H1 (cell line): ENCODE measurements at regions not wholly inside any gene's neighbourhood (a gene's known extent, or its start where the extent isn't known, plus 50 kb on each side); places are given as distances from the start of the nearest gene placed in this dataset.

Source experiments
- CTCF ChIA-PET: fragments of 300-600 bp; sonication (Branson Sonifier 250); formaldehyde crosslinking; loops from one replicate; lab custom pipeline; 2021; ENCODE audit not compliant: partially characterized antibody; lab: Charles Lee
- POLR2A ChIA-PET: fragments of 300-600 bp; sonication (Branson Sonifier 250); formaldehyde crosslinking; loops from one replicate; lab custom pipeline; 2021; ENCODE audit warnings: inconsistent platforms; ENCODE audit not compliant: partially characterized antibody; lab: Charles Lee
- DNase-seq, 2 experiments: peaks; one replicate each; pipeline versions ENCODE4 v3.0.0 to v3.0.0-alpha.2; 2010 to 2022; ENCODE audit warnings: low spot score in 2 of 2, low read depth in 1 of 2, mixed read lengths in 1 of 2
- FAIRE-seq: peaks from 2 replicates; lab custom pipeline; 2011; peaks lifted over from hg19 to GRCh38; lab: Jason Lieb, UNC
- H2AFZ ChIP-seq: 2 replicates; pipeline ENCODE4 v1.8.1; 2012; ENCODE audit warnings: low read length, inconsistent platforms
- H2AK5ac ChIP-seq: 2 replicates; pipeline ENCODE4 v1.6.1; 2013; ENCODE audit warnings: low read depth, low read length
- H2BK120ac ChIP-seq: replicated peaks from 2 replicates; pipeline ENCODE3; 2013; ENCODE audit warnings: low read depth, low read length, inconsistent platforms
- H2BK12ac ChIP-seq: 2 replicates; pipeline ENCODE4 v1.6.1; 2013; ENCODE audit warnings: low read depth, low read length
- H2BK15ac ChIP-seq: 2 replicates; pipeline ENCODE4 v1.6.1; 2013; ENCODE audit warnings: low read length
- H2BK20ac ChIP-seq: 2 replicates; pipeline ENCODE4 v1.6.1; 2013; ENCODE audit warnings: low read length
- H2BK5ac ChIP-seq: 2 replicates; pipeline ENCODE4 v1.6.1; 2013; ENCODE audit warnings: low read depth, low read length
- H3K14ac ChIP-seq: 2 replicates; pipeline ENCODE4 v1.6.1; 2013; ENCODE audit warnings: inconsistent platforms; ENCODE audit not compliant: insufficient read length
- H3K18ac ChIP-seq: 2 replicates; pipeline ENCODE4 v1.6.1; 2013; ENCODE audit warnings: low read length; ENCODE audit errors: extremely low read depth
- H3K23ac ChIP-seq: 2 replicates; pipeline ENCODE4 v1.6.1; 2013; ENCODE audit warnings: inconsistent platforms; ENCODE audit not compliant: insufficient read length
- H3K23me2 ChIP-seq: 2 replicates; pipeline ENCODE4 v1.6.1; 2013; ENCODE audit warnings: low read depth, low read length
- H3K27ac ChIP-seq: 2 replicates; pipeline ENCODE4 v1.6.1; 2011; ENCODE audit warnings: low read depth, low read length, inconsistent platforms
- H3K27me3 ChIP-seq, 4 experiments: replicated peaks in 1 of 4; 1 replicate in 1 of 4; 2 replicates in 3 of 4; pipeline versions ENCODE4 v1.6.1 to v1.8.1; 2011 to 2013; ENCODE audit warnings: low read length in 3 of 4, mild to moderate bottlenecking in 3 of 4, inconsistent platforms in 2 of 4, mixed read lengths in 2 of 4, moderate library complexity in 1 of 4; ENCODE audit not compliant: control insufficient read depth in 3 of 4, insufficient read depth in 3 of 4; ENCODE audit errors: extremely low read depth in 1 of 4
- H3K36me3 ChIP-seq, 4 experiments: 2 replicates each; pipeline versions ENCODE4 v1.6.1 to v1.8.1; 2011 to 2013; ENCODE audit warnings: mild to moderate bottlenecking in 4 of 4, low read length in 3 of 4, moderate library complexity in 2 of 4, control low read depth in 1 of 4, inconsistent platforms in 1 of 4; ENCODE audit not compliant: insufficient read depth in 4 of 4, control insufficient read depth in 2 of 4
- H3K4ac ChIP-seq: replicated peaks from 2 replicates; pipeline ENCODE3; 2013; ENCODE audit warnings: low read length, low read depth, mixed read lengths, inconsistent platforms; ENCODE audit not compliant: insufficient read length
- H3K4me1 ChIP-seq, 4 experiments: replicated peaks in 1 of 4; 1 replicate in 1 of 4; 2 replicates in 3 of 4; pipeline versions ENCODE4 v1.6.1 to v1.8.1; 2011 to 2013; ENCODE audit warnings: low read length in 3 of 4, inconsistent platforms in 2 of 4, mixed read lengths in 1 of 4; ENCODE audit not compliant: insufficient read depth in 4 of 4, control insufficient read depth in 3 of 4
- H3K4me2 ChIP-seq, 2 experiments: 2 replicates each; pipeline versions ENCODE4 v1.6.1 to v1.8.1; 2011 to 2013; ENCODE audit warnings: low read depth in 2 of 2, low read length in 2 of 2, control low read depth in 1 of 2, inconsistent platforms in 1 of 2, mild to moderate bottlenecking in 1 of 2; ENCODE audit not compliant: insufficient read depth in 1 of 2
- H3K4me3 ChIP-seq, 4 experiments: fragments of 200-600, 300-600 bp in 1 of 4; sonication (generic), shearing (Covaris generic), sonication (Bioruptor Twin) in 1 of 4; 2 replicates each; pipeline versions ENCODE4 v1.5.1 to v1.8.1; 2011 to 2016; ENCODE audit warnings: low read length in 4 of 4, low read depth in 3 of 4, control low read depth in 2 of 4, inconsistent platforms in 2 of 4, mild to moderate bottlenecking in 2 of 4, mixed read lengths in 1 of 4, moderate library complexity in 1 of 4; ENCODE audit not compliant: insufficient read depth in 2 of 4; ENCODE audit errors: extremely low read depth in 1 of 4
- H3K56ac ChIP-seq: replicated peaks from 2 replicates; pipeline ENCODE3; 2013; ENCODE audit warnings: low read depth, mild to moderate bottlenecking, mixed read lengths, low read length, inconsistent platforms; ENCODE audit not compliant: insufficient read length
- H3K79me1 ChIP-seq: 2 replicates; pipeline ENCODE4 v1.6.1; 2013; ENCODE audit warnings: low read depth, low read length, control low read depth
- H3K79me2 ChIP-seq, 2 experiments: 2 replicates each; pipeline versions ENCODE4 v1.6.1 to v1.8.1; 2012 to 2013; ENCODE audit warnings: low read length in 2 of 2, mild to moderate bottlenecking in 2 of 2, inconsistent platforms in 1 of 2; ENCODE audit not compliant: insufficient read depth in 2 of 2, control insufficient read depth in 1 of 2
- H3K9ac ChIP-seq, 4 experiments: replicated peaks in 1 of 4; 1 replicate in 1 of 4; 2 replicates in 3 of 4; pipeline versions ENCODE4 v1.6.1 to v1.8.1; 2011 to 2013; ENCODE audit warnings: low read depth in 3 of 4, low read length in 3 of 4, control low read depth in 2 of 4, mild to moderate bottlenecking in 2 of 4, moderate library complexity in 2 of 4, inconsistent platforms in 1 of 4; ENCODE audit errors: extremely low read depth in 1 of 4
- H3K9me3 ChIP-seq, 2 experiments: 2 replicates each; pipeline versions ENCODE4 v1.6.1 to v1.8.1; 2012 to 2013; ENCODE audit warnings: mild to moderate bottlenecking in 2 of 2, moderate library complexity in 2 of 2, control low read depth in 1 of 2, inconsistent platforms in 1 of 2, low read depth in 1 of 2, low read length in 1 of 2, mixed read lengths in 1 of 2; ENCODE audit not compliant: insufficient read depth in 2 of 2
- H4K20me1 ChIP-seq, 2 experiments: replicated peaks in 1 of 2; 2 replicates each; pipeline versions ENCODE3 to v1.8.1; 2011 to 2013; ENCODE audit warnings: inconsistent platforms in 2 of 2, low read length in 2 of 2, mild to moderate bottlenecking in 1 of 2; ENCODE audit not compliant: insufficient read depth in 2 of 2, control insufficient read depth in 1 of 2
- H4K5ac ChIP-seq: 2 replicates; pipeline ENCODE4 v1.6.1; 2013; ENCODE audit warnings: low read length, low read depth, mixed read lengths, inconsistent platforms; ENCODE audit not compliant: insufficient read length
- H4K8ac ChIP-seq: 2 replicates; pipeline ENCODE4 v1.8.0; 2013; ENCODE audit warnings: mild to moderate bottlenecking, moderate library complexity, low read length, inconsistent platforms; ENCODE audit not compliant: insufficient read depth; ENCODE audit errors: extremely low read depth
- H4K91ac ChIP-seq: replicated peaks from 2 replicates; pipeline ENCODE3; 2013; ENCODE audit warnings: low read length, mixed read lengths, inconsistent platforms; ENCODE audit not compliant: insufficient read length
- BCL11A ChIP-seq, 2 experiments: IDR thresholded peaks; one replicate each; pipeline ENCODE4 v1.6.1; 2011; ENCODE audit warnings: low read depth in 2 of 2, low read length in 2 of 2, mild to moderate bottlenecking in 2 of 2
- CEBPB ChIP-seq: IDR thresholded peaks from 2 replicates; pipeline ENCODE4 v1.6.1; 2012; ENCODE audit warnings: low read depth, low read length
- EGR1 ChIP-seq: IDR thresholded peaks from 2 replicates; pipeline ENCODE4 v1.6.1; 2011; ENCODE audit warnings: low read depth, low read length, borderline replicate concordance
- HDAC2 ChIP-seq, 2 experiments: fragments of 300-600 bp in 1 of 2; sonication (generic) in 1 of 2; IDR thresholded peaks; 2 replicates each; pipeline ENCODE4 v1.6.1; 2011 to 2012; ENCODE audit warnings: low read depth in 2 of 2, low read length in 2 of 2, mild to moderate bottlenecking in 2 of 2, moderate library complexity in 2 of 2, borderline replicate concordance in 1 of 2, inconsistent platforms in 1 of 2
- JUN ChIP-seq: IDR thresholded peaks from 2 replicates; pipeline ENCODE4 v1.6.1; 2011; ENCODE audit warnings: low read depth, mild to moderate bottlenecking, improper control_type of control experiment, low read length
- KDM4A ChIP-seq: IDR thresholded peaks from one replicate; pipeline ENCODE4 v1.7.1; 2012; ENCODE audit warnings: low read depth, mild to moderate bottlenecking, moderate library complexity, low read length, inconsistent platforms; ENCODE audit not compliant: severe bottlenecking
- KDM5A ChIP-seq: fragments of 200-600 bp; IDR thresholded peaks from 2 replicates; pipeline ENCODE4 v1.7.1; 2012; ENCODE audit warnings: mild to moderate bottlenecking, low read length, inconsistent platforms, mixed read lengths
- PHF8 ChIP-seq: fragments of 200-600 bp; sonication (generic); conservative IDR thresholded peaks from 2 replicates; pipeline ENCODE4 v1.7.1; 2012; ENCODE audit warnings: low read depth, mild to moderate bottlenecking, inconsistent platforms, low read length, moderate library complexity
- SIRT6 ChIP-seq: IDR thresholded peaks from one replicate; pipeline ENCODE4 v1.7.1; 2012; ENCODE audit warnings: low read length, inconsistent platforms
- SP2 ChIP-seq: IDR thresholded peaks from 2 replicates; pipeline ENCODE4 v1.6.1; 2012; ENCODE audit warnings: mild to moderate bottlenecking, low read length, inconsistent platforms
- SP4 ChIP-seq: IDR thresholded peaks from 2 replicates; pipeline ENCODE4 v1.6.1; 2012; ENCODE audit warnings: low read length, inconsistent platforms
- SRF ChIP-seq: IDR thresholded peaks from 2 replicates; pipeline ENCODE4 v1.6.1; 2011; ENCODE audit warnings: mild to moderate bottlenecking, low read depth, low read length, moderate library complexity
- TAF7 ChIP-seq: optimal IDR thresholded peaks from 2 replicates; pipeline ENCODE3; 2011; ENCODE audit warnings: low read depth, mild to moderate bottlenecking, inconsistent platforms, low read length, moderate library complexity, borderline replicate concordance
- WGBS, 2 experiments: shearing (Covaris generic) in 1 of 2; methylation state at CpG; one replicate each; pipeline versions ENCODE4 v1.1.6 to v1.1.7; 2013 to 2015; ENCODE audit warnings: low lambda C conversion rate in 2 of 2, mixed read lengths in 2 of 2, inconsistent platforms in 1 of 2, low coverage in 1 of 2, missing lambda C conversion rate in 1 of 2; ENCODE audit not compliant: insufficient replicate concordance in 2 of 2, insufficient coverage in 1 of 2, insufficient read length in 1 of 2; ENCODE audit errors: extremely low coverage in 1 of 2, missing lambda C conversion rate in 1 of 2; 5-methylcytosine and 5-hydroxymethylcytosine counted together
- TF ChIP-seq, protein P1 (sequence below): IDR thresholded peaks from 2 replicates; pipeline ENCODE4 v1.6.1; 2012; ENCODE audit warnings: inconsistent platforms

DNA sequence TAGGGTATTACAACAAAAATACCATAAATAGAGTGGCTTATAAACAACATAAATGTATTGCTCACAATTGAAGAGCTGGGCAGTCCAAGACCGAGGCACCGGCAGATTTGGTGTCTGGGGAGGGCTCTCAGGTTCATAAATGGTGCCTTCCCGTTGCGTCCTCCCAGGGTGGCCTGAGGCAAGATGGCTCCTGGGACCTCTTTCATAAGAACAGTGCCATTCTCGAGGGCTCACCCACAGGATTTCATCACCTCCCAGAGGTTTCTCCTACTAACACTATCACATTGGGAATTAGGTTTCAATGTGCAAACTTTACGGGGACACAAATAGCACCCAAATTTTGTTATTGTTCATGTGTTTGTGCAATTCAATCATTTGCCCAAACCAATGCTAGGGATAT is 793.5 kb upstream of the HS6ST1 start:
- H4K5ac ChIP-seq: no peak overlapping the region
- H3K79me1 ChIP-seq: no peaks in the 10 kb centered on the region
- no peak overlapping the region for H3K4ac ChIP-seq
- no peak overlapping the region for H3K4me3 ChIP-seq
- ChIA-PET CTCF (no interaction called here), POLR2A (no interaction called here)
- no peaks in the 10 kb centered on the region for H3K9me3 ChIP-seq
- H4K8ac ChIP-seq: no peak overlapping the region
- no peak overlapping the region for H4K91ac ChIP-seq
- H3K36me3 ChIP-seq: no peaks in the 10 kb centered on the region
- no peak overlapping the region for H3K18ac ChIP-seq
- H3K23ac ChIP-seq: no peak overlapping the region
- H3K4me2 ChIP-seq: no peak overlapping the region
- H2BK120ac ChIP-seq: no peak overlapping the region
- H3K27ac ChIP-seq: no peak overlapping the region
- no peak overlapping the region for H2BK12ac ChIP-seq
- H2BK5ac ChIP-seq: no peak overlapping the region
- no peak overlapping the region for H3K9ac ChIP-seq
- H3K14ac ChIP-seq: no peak overlapping the region
- H3K27me3 ChIP-seq: no peaks in the 10 kb centered on the region
- no peak overlapping the region for H3K56ac ChIP-seq
- H2BK15ac ChIP-seq: no peak overlapping the region
- H3K4me1 ChIP-seq: no peaks in the 10 kb centered on the region
- no peaks in the 10 kb centered on the region for H3K23me2 ChIP-seq
- H4K20me1 ChIP-seq: no peaks in the 10 kb centered on the region
- DNase-seq: no peak
- FAIRE-seq: no peak
- 95% methylated on average over 6 of the region's 6 CpGs; no CpG with 5 or more reads in 1 of the 2 experiments for WGBS, 2 experiments
- no peak overlapping the region for H2BK20ac ChIP-seq
- H3K79me2 ChIP-seq: no peaks in the 10 kb centered on the region
- no peak overlapping the region for H2AK5ac ChIP-seq
- peak overlapping the region; percentile 59 for H2AFZ ChIP-seq
- TF ChIP-seq SP2: no peak
- TF ChIP-seq PHF8: no peak
- no peak for TF ChIP-seq JUN
- TF ChIP-seq BCL11A (IDR thresholded peaks at IDR 0.05; ENCODE audit: low read depth in 2 of 2, low read length in 2 of 2): no peak
- TF ChIP-seq, protein P1, sequence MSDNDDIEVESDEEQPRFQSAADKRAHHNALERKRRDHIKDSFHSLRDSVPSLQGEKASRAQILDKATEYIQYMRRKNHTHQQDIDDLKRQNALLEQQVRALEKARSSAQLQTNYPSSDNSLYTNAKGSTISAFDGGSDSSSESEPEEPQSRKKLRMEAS: no peak
- no peak for TF ChIP-seq SP4
- no peak for TF ChIP-seq KDM5A
- TF ChIP-seq KDM4A: no peak
- no peak for TF ChIP-seq CEBPB
- no peak for TF ChIP-seq EGR1
- no peak for TF ChIP-seq SIRT6
- TF ChIP-seq TAF7: no peak
- TF ChIP-seq HDAC2 (IDR thresholded peaks at IDR 0.05; ENCODE audit: borderline replicate concordance in 1 of 2, low read depth in 2 of 2, low read length in 2 of 2): no peak
- no peak for TF ChIP-seq SRF
